H9 (cell line): ENCODE measurements at regions not wholly inside any gene's neighbourhood (a gene's known extent, or its start where the extent isn't known, plus 50 kb on each side); places are given as distances from the start of the nearest gene placed in this dataset.

Experiments used
- DNase-seq: peaks from one replicate; pipeline ENCODE4 v3.0.0-alpha.2; 2017
- H2AFZ ChIP-seq: one replicate; pipeline ENCODE4 v1.6.1; 2013; ENCODE audit warnings: mild to moderate bottlenecking, low read length, control low read depth, moderate library complexity
- H2AK5ac ChIP-seq: 2 replicates; pipeline ENCODE4 v1.6.1; 2013; ENCODE audit warnings: low read length, control low read depth, mixed read lengths; ENCODE audit not compliant: insufficient read length
- H2BK120ac ChIP-seq: one replicate; pipeline ENCODE4 v1.6.1; 2013; ENCODE audit warnings: low read depth, mild to moderate bottlenecking, low read length, control low read depth, inconsistent platforms; ENCODE audit not compliant: poor library complexity, severe bottlenecking
- H2BK12ac ChIP-seq: 2 replicates; pipeline ENCODE4 v1.6.1; 2013; ENCODE audit warnings: low read length, control low read depth, mixed read lengths, low read depth; ENCODE audit not compliant: insufficient read length
- H2BK15ac ChIP-seq: 2 replicates; pipeline ENCODE4 v1.6.1; 2013; ENCODE audit warnings: low read depth, low read length, control low read depth
- H2BK20ac ChIP-seq: one replicate; pipeline ENCODE4 v1.6.1; 2013; ENCODE audit warnings: low read depth, mild to moderate bottlenecking, low read length, control low read depth, inconsistent platforms; ENCODE audit not compliant: poor library complexity, severe bottlenecking
- H2BK5ac ChIP-seq: 2 replicates; pipeline ENCODE4 v1.6.1; 2013; ENCODE audit warnings: low read length, control low read depth, mixed read lengths; ENCODE audit not compliant: insufficient read length
- H3K14ac ChIP-seq: 2 replicates; pipeline ENCODE4 v1.6.1; 2013; ENCODE audit warnings: low read length, control low read depth; ENCODE audit not compliant: insufficient read depth
- H3K18ac ChIP-seq: 2 replicates; pipeline ENCODE4 v1.6.1; 2013; ENCODE audit warnings: low read depth, mild to moderate bottlenecking, mixed read lengths, low read length, control low read depth; ENCODE audit not compliant: insufficient read length
- H3K23ac ChIP-seq: 2 replicates; pipeline ENCODE4 v1.6.1; 2013; ENCODE audit warnings: low read length, control low read depth, mixed read lengths, low read depth; ENCODE audit not compliant: insufficient read length
- H3K23me2 ChIP-seq: 2 replicates; pipeline ENCODE4 v1.6.1; 2013; ENCODE audit warnings: low read depth, mild to moderate bottlenecking, mixed read lengths, low read length, control low read depth; ENCODE audit not compliant: insufficient read length, poor library complexity, severe bottlenecking
- H3K27ac ChIP-seq: 2 replicates; pipeline ENCODE4 v1.5.1; 2013; ENCODE audit warnings: low read length, control low read depth, mixed read lengths, low read depth; ENCODE audit not compliant: insufficient read length
- H3K27me3 ChIP-seq: 2 replicates; pipeline ENCODE4 v1.6.1; 2013; ENCODE audit warnings: low read length, control low read depth, inconsistent platforms; ENCODE audit not compliant: insufficient read depth
- H3K4ac ChIP-seq: 2 replicates; pipeline ENCODE4 v1.6.1; 2013; ENCODE audit warnings: low read depth, mild to moderate bottlenecking, control low read depth, inconsistent platforms, low read length, moderate library complexity
- H3K4me1 ChIP-seq: 2 replicates; pipeline ENCODE4 v1.6.1; 2013; ENCODE audit warnings: low read length, control low read depth, inconsistent platforms; ENCODE audit not compliant: insufficient read depth
- H3K4me2 ChIP-seq: 2 replicates; pipeline ENCODE4 v1.6.1; 2013; ENCODE audit warnings: low read length, control low read depth, mixed read lengths; ENCODE audit not compliant: insufficient read length, insufficient read depth
- H3K56ac ChIP-seq: 2 replicates; pipeline ENCODE4 v1.6.1; 2013; ENCODE audit warnings: low read depth, mild to moderate bottlenecking, mixed read lengths, low read length, control low read depth; ENCODE audit not compliant: insufficient read length
- H3K79me1 ChIP-seq: 2 replicates; pipeline ENCODE4 v1.6.1; 2013; ENCODE audit warnings: low read depth, mild to moderate bottlenecking, moderate library complexity, low read length, control low read depth, inconsistent platforms; ENCODE audit not compliant: insufficient read depth, poor library complexity, severe bottlenecking
- H3K79me2 ChIP-seq: 2 replicates; pipeline ENCODE4 v1.6.1; 2013; ENCODE audit warnings: low read length, control low read depth, inconsistent platforms; ENCODE audit not compliant: insufficient read depth
- H3K9ac ChIP-seq: 2 replicates; pipeline ENCODE4 v1.6.1; 2013; ENCODE audit warnings: low read length, control low read depth, mixed read lengths; ENCODE audit not compliant: insufficient read length; ENCODE audit errors: extremely low read depth
- H3K9me3 ChIP-seq: one replicate; pipeline ENCODE4 v1.6.1; 2013; ENCODE audit warnings: low read depth, low read length, inconsistent platforms; ENCODE audit not compliant: control insufficient read depth
- H3T11ph ChIP-seq: one replicate; pipeline ENCODE4 v1.6.1; 2013; ENCODE audit warnings: mild to moderate bottlenecking, low read length, control low read depth, inconsistent platforms
- H4K20me1 ChIP-seq: one replicate; pipeline ENCODE4 v1.6.1; 2013; ENCODE audit not compliant: control insufficient read depth, insufficient read length, insufficient read depth
- H4K5ac ChIP-seq: 2 replicates; pipeline ENCODE4 v1.6.1; 2013; ENCODE audit warnings: low read depth, mild to moderate bottlenecking, mixed read lengths, low read length, control low read depth; ENCODE audit not compliant: insufficient read length
- H4K8ac ChIP-seq: replicated peaks from 2 replicates; pipeline ENCODE4 v1.6.1; 2013; ENCODE audit warnings: low read length, control low read depth, mixed read lengths, low read depth; ENCODE audit not compliant: insufficient read length
- H4K91ac ChIP-seq: 2 replicates; pipeline ENCODE4 v1.6.1; 2013; ENCODE audit warnings: low read depth, mild to moderate bottlenecking, moderate library complexity, mixed read lengths, low read length, control low read depth; ENCODE audit not compliant: insufficient read length
- H3K27ac Mint-ChIP-seq, 3 experiments: 2 replicates in 2 of 3; 3 replicates in 1 of 3; pipeline ENCODE4 v1.8.0; 2020 to 2021; ENCODE audit warnings: mixed read lengths in 3 of 3, mild to moderate bottlenecking in 1 of 3, moderate library complexity in 1 of 3
- H3K27me3 Mint-ChIP-seq: 2 replicates; pipeline ENCODE4 v1.8.0; 2021; ENCODE audit warnings: low read depth, mild to moderate bottlenecking, moderate library complexity, mixed read lengths
- H3K36me3 Mint-ChIP-seq, 3 experiments: 2 replicates in 2 of 3; 3 replicates in 1 of 3; pipeline ENCODE4 v1.8.0; 2020 to 2021; ENCODE audit warnings: low read depth in 3 of 3, mixed read lengths in 3 of 3; ENCODE audit not compliant: insufficient read depth in 1 of 3
- H3K4me1 Mint-ChIP-seq, 2 experiments: 2 replicates each; pipeline ENCODE4 v1.8.0; 2020; ENCODE audit warnings: mixed read lengths in 2 of 2
- H3K4me3 Mint-ChIP-seq, 2 experiments: 2 replicates in 1 of 2; 3 replicates in 1 of 2; pipeline ENCODE4 v1.8.0; 2020 to 2021; ENCODE audit warnings: mild to moderate bottlenecking in 2 of 2, mixed read lengths in 2 of 2, moderate library complexity in 1 of 2
- H3K9me3 Mint-ChIP-seq, 2 experiments: 2 replicates in 1 of 2; 3 replicates in 1 of 2; pipeline ENCODE4 v1.8.0; 2020; ENCODE audit warnings: mild to moderate bottlenecking in 2 of 2, mixed read lengths in 2 of 2, moderate library complexity in 1 of 2
- WGBS: extraction: QIAGEN DNeasy Blood & Tissue Kit; methylation state at CpG from one replicate; pipeline ENCODE4 v1.1.7; 2013; ENCODE audit warnings: missing lambda C conversion rate, low lambda C conversion rate, mixed read lengths; ENCODE audit not compliant: insufficient read length; ENCODE audit errors: extremely low coverage; 5-methylcytosine and 5-hydroxymethylcytosine counted together
- TF ChIP-seq, protein P1 (sequence below): fragments of 200-600 bp; sonication (generic); conservative IDR thresholded peaks from 3 replicates; pipeline ENCODE4 v1.8.0; 2021; ENCODE audit warnings: antibody characterized with exemption, mild to moderate bottlenecking

GRCh38 chr14:37865719-37866549 is 270.5 kb downstream of the TTC6 start:
- no peak overlapping the region for H2BK15ac ChIP-seq
- Mint-ChIP-seq H3K9me3 (no peaks in the 10 kb centered on the region), H3K4me1 (peaks cover 14 to 19% of the 10 kb centered on the region in 2 experiments), H3K36me3 (no peaks in the 10 kb centered on the region), H3K4me3 (no peak overlapping the region), H3K27ac (no peak overlapping the region), H3K27me3 (no peaks in the 10 kb centered on the region; the same call in none of the 2 replicates)
- H3K4me1 ChIP-seq = no peaks in the 10 kb centered on the region
- no peak overlapping the region for H3K27ac ChIP-seq
- H4K20me1 ChIP-seq = no peaks in the 10 kb centered on the region
- H4K91ac ChIP-seq = no peak overlapping the region
- no peak overlapping the region for H4K5ac ChIP-seq
- H3K4ac ChIP-seq = no peak overlapping the region
- whole genome bisulfite sequencing = no CpG with 5 or more reads among the region's 4 CpGs
- no peak overlapping the region for H2AK5ac ChIP-seq
- H3K23ac ChIP-seq = no peak overlapping the region
- no peak overlapping the region for H2BK20ac ChIP-seq
- H2BK120ac ChIP-seq = no peak overlapping the region
- H3K23me2 ChIP-seq = peaks cover 3% of the 10 kb centered on the region
- H2BK5ac ChIP-seq = no peak overlapping the region
- no peak overlapping the region for H3K56ac ChIP-seq
- H3K14ac ChIP-seq = no peak overlapping the region
- H3K9ac ChIP-seq = no peak overlapping the region
- no peaks in the 10 kb centered on the region for H3K79me2 ChIP-seq
- H3K9me3 ChIP-seq = no peaks in the 10 kb centered on the region
- no peak overlapping the region for H3K4me2 ChIP-seq
- no peaks in the 10 kb centered on the region for H3K79me1 ChIP-seq
- H2BK12ac ChIP-seq = no peak overlapping the region
- no peak overlapping the region for H4K8ac ChIP-seq
- no peak overlapping the region for H3T11ph ChIP-seq
- no peaks in the 10 kb centered on the region for H3K27me3 ChIP-seq
- DNase-seq = no peak
- H2AFZ ChIP-seq = no peak overlapping the region
- no peak overlapping the region for H3K18ac ChIP-seq
- TF ChIP-seq, protein P1, sequence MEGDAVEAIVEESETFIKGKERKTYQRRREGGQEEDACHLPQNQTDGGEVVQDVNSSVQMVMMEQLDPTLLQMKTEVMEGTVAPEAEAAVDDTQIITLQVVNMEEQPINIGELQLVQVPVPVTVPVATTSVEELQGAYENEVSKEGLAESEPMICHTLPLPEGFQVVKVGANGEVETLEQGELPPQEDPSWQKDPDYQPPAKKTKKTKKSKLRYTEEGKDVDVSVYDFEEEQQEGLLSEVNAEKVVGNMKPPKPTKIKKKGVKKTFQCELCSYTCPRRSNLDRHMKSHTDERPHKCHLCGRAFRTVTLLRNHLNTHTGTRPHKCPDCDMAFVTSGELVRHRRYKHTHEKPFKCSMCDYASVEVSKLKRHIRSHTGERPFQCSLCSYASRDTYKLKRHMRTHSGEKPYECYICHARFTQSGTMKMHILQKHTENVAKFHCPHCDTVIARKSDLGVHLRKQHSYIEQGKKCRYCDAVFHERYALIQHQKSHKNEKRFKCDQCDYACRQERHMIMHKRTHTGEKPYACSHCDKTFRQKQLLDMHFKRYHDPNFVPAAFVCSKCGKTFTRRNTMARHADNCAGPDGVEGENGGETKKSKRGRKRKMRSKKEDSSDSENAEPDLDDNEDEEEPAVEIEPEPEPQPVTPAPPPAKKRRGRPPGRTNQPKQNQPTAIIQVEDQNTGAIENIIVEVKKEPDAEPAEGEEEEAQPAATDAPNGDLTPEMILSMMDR = no peak
